ENCODE measurements at regions not wholly inside any gene's neighbourhood (a gene's known extent, or its start where the extent isn't known, plus 50 kb on each side); places are given as distances from the start of the nearest gene placed in this dataset.
"Not testable (repeated sequence)": the region's sequence is repeated elsewhere in the genome, so short reads cannot be mapped to it uniquely, and the experiment has no call there.

DNA sequence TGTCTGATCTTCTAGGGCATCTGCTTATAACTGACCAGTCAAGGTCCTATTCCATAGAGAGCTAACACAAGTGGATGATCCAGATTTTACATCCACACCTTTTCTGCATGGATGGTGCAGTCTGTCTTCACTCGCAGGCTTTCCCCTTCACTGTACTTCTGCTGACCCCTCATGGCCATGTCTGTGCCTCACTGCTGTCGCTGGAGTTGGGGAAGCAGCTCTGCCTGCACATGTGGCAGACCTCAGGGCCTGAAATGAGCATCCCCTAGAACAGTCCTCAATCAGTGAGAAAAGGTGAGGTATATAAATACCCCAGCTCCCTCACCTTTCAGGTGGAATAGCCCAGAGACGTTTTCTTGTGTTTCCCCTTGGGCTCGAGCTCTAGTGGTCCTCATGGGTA lies 233.8 kb downstream of the ANKRD36B start:
- Histone ChIP-seq H3K9ac (no peak overlapping the region), H3K36me3 (no peaks in the 10 kb centered on the region), H3K4me2 (no peak overlapping the region), H3K4me1 (peaks cover 28% of the 10 kb centered on the region), H4K20me1 (no peaks in the 10 kb centered on the region), H3K9me3 (no peaks in the 10 kb centered on the region), H3K27ac (no peak overlapping the region), H3K27me3 (no peaks in the 10 kb centered on the region), H3K4me3 (no peak overlapping the region)
- no peak for TF ChIP-seq Cebpa-rat (IDR thresholded peaks at IDR 0.05)

DNA sequence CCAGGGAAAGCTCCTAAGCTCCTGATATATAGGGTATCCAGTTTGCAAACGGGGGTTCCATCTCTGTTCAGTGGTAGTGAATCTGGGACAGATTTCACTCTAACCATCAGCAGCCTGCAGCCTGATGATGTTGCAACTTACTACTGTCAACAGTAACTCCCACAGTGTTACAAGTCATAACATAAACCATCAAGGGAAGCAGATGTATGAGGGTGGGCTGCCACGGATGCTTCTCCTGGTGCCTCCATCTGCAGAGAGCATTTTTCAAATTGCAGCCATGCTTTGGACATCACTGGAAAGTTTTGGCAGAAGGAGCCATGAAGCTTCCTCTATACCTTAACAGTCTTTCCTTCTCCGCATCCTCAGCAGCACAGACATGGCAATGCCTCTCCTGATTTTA lies 234.5 kb downstream of the ANKRD36B start:
- H3K9ac ChIP-seq, result peak overlapping the region; percentile 27; the same call in 1 of the 2 replicates
- TF ChIP-seq Cebpa-rat (IDR thresholded peaks at IDR 0.05), result peak; percentile 43; the same call in 1 of the 2 replicates
- H3K4me3 ChIP-seq, result no peak overlapping the region
- no peaks in the 10 kb centered on the region for H4K20me1 ChIP-seq
- H3K4me1 ChIP-seq, result peaks cover 28% of the 10 kb centered on the region
- H3K27ac ChIP-seq, result peak overlapping the region; percentile 15; the same call in 1 of the 2 replicates
- no peaks in the 10 kb centered on the region for H3K36me3 ChIP-seq
- no peaks in the 10 kb centered on the region for H3K9me3 ChIP-seq
- H3K27me3 ChIP-seq, result no peaks in the 10 kb centered on the region
- H3K4me2 ChIP-seq, result peak overlapping the region; percentile 79

DNA sequence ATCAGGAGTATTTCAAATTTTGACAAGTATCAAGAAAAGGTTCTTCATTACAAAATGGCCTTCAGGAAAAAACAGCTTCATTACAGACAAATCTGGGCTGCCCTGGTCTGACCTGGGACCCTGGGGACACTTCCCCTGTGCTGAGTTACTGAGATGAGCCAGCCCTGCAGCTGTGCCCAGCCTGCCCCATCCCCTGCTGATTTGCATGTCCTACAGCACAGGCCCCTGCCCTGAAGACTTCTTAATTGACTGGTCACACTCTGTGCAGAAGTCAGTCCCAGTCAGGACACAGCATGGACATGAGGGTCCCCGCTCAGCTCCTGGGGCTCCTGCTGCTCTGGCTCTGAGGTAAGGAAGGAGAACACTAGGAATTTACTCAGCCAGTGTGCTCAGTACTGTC lies 235.1 kb downstream of the ANKRD36B start:
- Histone ChIP-seq H3K27me3 (no peaks in the 10 kb centered on the region), H4K20me1 (no peaks in the 10 kb centered on the region), H3K27ac (peak overlapping the region; percentile 15; the same call in 1 of the 2 replicates), H3K9me3 (no peaks in the 10 kb centered on the region), H3K36me3 (no peaks in the 10 kb centered on the region), H3K9ac (peak overlapping the region; percentile 27; the same call in 1 of the 2 replicates), H3K4me1 (peaks cover 28% of the 10 kb centered on the region), H3K4me3 (no peak overlapping the region), H3K4me2 (peak overlapping the region; percentile 79)
- no peak for TF ChIP-seq Cebpa-rat (IDR thresholded peaks at IDR 0.05)

DNA sequence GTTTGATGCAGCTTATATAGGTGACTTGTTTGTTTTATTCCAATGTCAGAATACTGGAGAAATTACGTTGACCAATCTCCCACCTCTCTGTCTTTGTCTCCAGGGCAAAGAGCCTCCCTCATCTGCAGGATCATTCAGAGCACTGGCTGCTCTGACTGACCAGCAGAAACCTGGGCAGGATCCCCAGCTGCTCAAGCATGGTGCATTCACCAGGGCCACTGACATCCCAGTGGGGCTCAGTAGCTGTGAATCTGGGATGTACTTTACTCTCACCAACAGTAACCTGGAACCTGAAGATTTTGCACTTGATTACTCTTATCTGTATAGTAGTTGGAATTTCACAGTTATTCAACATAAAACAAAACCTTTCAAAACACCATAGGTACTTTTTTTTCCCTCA lies 235.9 kb downstream of the ANKRD36 start:
- Histone ChIP-seq H3K9me3 (no peaks in the 10 kb centered on the region), H3K4me1 (peaks cover 7% of the 10 kb centered on the region), H3K27ac (no peak overlapping the region), H3K36me3 (no peaks in the 10 kb centered on the region), H4K20me1 (no peaks in the 10 kb centered on the region), H3K27me3 (no peaks in the 10 kb centered on the region), H3K4me2 (no peak overlapping the region), H3K4me3 (no peak overlapping the region), H3K9ac (no peak overlapping the region)
- no peak for TF ChIP-seq Cebpa-rat (IDR thresholded peaks at IDR 0.05)

DNA sequence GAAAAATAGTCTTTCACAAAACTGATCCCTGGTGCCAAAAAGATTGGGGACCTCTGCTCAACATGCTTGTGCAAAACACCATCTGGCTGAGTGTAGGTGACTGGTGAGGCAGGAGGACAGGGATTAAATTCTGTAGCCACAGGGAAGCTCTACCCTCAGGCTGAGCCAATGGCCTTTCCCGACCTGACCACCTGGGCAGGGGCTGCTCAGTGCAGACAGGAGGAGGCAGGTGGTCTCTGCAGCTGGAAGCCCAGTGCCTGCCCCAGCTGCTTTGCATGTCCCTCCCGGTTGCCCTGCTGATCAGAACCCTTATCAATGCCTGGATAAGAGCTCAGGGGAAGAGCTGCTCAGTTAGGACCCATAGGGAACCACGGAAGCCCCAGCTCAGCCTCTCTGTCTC lies 235.3 kb downstream of the ANKRD36 start:
- no peak overlapping the region for H3K27ac ChIP-seq
- H3K4me3 ChIP-seq, result no peak overlapping the region
- H3K36me3 ChIP-seq, result no peaks in the 10 kb centered on the region
- H4K20me1 ChIP-seq, result no peaks in the 10 kb centered on the region
- no peaks in the 10 kb centered on the region for H3K9me3 ChIP-seq
- no peak for TF ChIP-seq Cebpa-rat (IDR thresholded peaks at IDR 0.05)
- no peaks in the 10 kb centered on the region for H3K27me3 ChIP-seq
- H3K4me2 ChIP-seq, result no peak overlapping the region
- H3K4me1 ChIP-seq, result peaks cover 2% of the 10 kb centered on the region; the same call in 1 of the 2 replicates
- no peak overlapping the region for H3K9ac ChIP-seq

DNA sequence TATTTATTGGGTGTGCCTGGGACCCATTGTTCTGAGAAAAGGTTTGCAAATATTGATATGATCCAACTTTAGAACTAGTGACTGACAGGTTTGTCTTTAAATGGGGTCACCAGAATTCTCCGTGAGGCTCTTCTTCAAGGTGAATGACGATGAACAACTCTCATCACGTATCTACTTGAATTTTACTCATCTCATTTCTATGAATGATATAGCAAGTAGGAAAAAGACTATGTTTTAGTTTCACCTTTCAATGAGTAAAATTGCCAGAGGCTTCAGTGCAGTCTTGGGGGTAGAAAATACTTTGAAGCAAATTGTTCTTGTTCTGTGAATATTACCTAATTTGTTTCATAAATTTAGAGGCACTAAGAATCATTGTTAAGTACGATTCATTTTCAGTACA lies 232.0 kb downstream of the ANKRD36 start:
- not testable (repeated sequence) for H4K20me1 ChIP-seq, H3K4me1 ChIP-seq, H3K36me3 ChIP-seq, H3K4me2 ChIP-seq, H3K9ac ChIP-seq, H3K4me3 ChIP-seq, H3K27me3 ChIP-seq, H3K9me3 ChIP-seq, H3K27ac ChIP-seq

DNA sequence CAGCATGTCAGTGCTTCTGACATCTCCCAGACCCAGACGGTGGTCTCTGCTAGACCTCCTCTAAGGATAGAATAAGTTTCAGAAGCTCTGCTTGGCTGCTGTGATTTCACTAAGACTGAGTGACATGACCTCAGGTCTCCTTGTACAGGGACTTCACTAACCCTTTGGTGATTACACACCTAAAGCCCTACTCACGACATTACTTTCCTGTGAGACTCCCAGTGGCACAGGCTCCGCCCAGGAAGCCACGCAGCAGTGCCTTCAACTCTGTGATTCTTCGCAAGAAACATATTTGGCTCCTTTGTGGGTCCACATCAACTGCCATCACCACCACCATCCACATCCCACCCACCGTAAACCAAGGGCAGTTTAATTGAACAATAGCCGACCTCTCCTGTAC lies 220.7 kb downstream of the ANKRD36 start:
- not testable (repeated sequence) for H3K27me3 ChIP-seq, H3K4me3 ChIP-seq, H3K27ac ChIP-seq, H3K9me3 ChIP-seq, H3K4me1 ChIP-seq, H4K20me1 ChIP-seq, H3K4me2 ChIP-seq, H3K36me3 ChIP-seq, H3K9ac ChIP-seq

DNA sequence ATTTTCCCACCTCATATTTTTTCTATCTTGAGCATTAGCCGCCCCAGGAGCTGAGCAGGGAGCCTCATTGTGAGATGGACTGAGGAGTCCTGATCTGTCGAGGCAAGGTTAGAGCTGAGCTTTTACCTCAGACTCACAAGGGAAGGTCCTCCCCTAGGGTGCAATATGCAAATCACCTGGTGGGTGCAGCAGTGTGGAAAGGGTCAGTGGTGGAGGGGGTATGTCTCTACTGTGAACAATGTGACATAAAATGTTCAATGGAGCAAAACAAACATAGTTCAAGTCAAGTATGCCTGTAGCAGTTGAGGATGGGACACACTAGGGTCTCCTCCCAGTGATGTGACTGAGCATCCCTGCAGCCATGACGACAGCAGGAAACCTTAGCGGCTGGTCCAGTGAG lies 219.2 kb downstream of the ANKRD36 start:
- H3K4me3 ChIP-seq, H3K9me3 ChIP-seq, H3K27ac ChIP-seq, H3K9ac ChIP-seq, H3K36me3 ChIP-seq, H3K27me3 ChIP-seq, H3K4me2 ChIP-seq, H3K4me1 ChIP-seq, H4K20me1 ChIP-seq: not testable (repeated sequence)

DNA sequence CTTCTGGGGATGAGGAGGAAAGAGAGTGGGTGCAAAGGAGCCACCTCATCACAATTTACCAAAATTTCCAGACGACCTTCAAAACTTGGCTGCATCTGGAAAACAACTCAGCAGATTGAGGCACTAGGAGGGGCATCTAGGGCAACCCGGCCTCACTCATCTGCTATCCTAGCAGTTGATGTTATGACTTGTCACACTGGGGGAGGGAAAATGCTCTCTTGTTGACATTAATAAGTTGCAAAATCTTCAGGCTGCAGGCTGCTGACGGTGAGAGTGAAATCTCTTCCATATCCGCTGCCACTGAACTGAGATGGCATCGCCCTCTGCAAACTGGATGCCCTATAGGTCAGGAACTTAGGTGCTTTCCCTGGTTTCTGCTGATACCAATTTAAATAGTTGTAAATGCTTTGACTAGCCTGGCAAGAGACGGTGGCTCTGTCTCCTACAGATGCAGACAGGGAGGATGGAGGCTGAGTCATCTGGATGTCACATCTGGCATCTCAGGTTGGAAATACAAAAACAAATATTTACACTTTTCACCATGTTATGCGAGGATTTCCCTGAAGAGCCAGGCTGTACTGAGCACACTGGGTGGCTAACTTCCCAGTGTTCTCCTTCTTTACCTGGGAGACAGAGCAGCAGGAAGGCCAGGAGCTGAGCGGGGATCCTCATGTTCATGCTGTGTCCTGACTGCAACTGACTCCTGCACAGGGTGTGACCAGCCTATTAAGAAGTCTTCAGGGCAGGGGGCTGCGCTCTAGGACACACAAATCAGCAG lies 209.2 kb downstream of the ANKRD36 start:
- H3K9me3 ChIP-seq, H3K9ac ChIP-seq, H3K27ac ChIP-seq, H4K20me1 ChIP-seq, H3K36me3 ChIP-seq, H3K4me3 ChIP-seq, H3K4me1 ChIP-seq, H3K27me3 ChIP-seq, H3K4me2 ChIP-seq: not testable (repeated sequence)

DNA sequence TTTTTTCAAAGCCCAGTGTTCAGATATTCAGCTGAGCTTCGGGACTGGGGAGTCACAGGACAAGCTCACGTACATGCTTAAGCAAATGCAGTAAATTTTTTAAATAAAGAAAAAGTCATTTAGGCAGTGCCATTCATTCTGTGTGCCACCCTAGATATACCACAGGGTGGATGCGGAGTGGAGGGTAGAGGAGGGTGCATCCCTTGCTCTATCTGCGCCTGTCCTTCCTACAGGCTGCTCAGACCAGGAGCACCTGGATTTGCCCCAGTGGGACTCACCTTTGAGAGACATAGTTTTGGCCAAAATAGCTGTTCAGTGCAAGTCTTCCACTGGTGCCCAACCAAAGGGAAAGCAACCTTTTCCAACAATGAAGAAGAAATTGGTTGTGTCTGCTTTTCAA lies 202.4 kb downstream of the ANKRD36 start:
- not testable (repeated sequence) for H3K9me3 ChIP-seq, H3K4me1 ChIP-seq, H3K4me2 ChIP-seq, H3K36me3 ChIP-seq, H3K27ac ChIP-seq, H4K20me1 ChIP-seq, H3K4me3 ChIP-seq, H3K9ac ChIP-seq, H3K27me3 ChIP-seq

DNA sequence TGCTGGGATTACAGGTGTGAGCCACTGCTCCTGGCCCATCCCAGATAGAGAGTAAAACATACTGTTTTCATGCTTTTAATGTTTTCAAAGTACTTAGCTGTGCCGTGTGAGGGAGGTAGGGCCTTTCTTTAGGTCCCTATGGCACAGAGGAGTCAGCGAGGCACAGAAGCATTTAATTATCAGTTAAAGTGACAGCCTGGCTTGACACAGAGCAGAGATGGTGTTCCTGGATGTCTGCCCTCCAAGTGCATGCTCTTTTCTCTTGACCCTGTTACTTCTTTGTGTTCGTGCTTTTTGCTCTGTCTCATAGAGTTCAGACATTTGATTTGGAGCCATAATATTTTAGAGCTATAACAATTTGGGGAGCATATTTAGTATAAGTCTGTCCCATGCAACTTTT lies 199.5 kb downstream of the ANKRD36 start:
- H3K4me3 ChIP-seq, result not testable (repeated sequence)

DNA sequence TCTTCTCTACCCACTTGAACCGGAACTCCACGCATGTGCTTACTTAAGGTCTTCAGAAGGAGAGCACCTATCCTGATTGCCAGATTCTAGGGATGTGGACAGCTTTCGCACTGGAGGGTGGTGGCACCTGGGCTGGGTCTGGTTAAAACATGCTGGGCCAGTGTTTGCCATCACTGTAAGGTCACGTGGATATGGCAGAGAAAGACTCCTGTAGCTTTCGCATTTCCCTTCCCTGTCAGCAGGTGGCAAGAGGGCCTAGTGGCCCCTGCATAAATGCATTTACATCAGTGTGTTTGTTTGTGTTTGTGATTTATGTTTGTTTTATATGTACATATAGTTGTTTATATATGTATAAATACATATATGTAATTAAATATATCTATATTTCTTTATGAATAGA lies 192.5 kb downstream of the ANKRD36 start:
- H4K20me1 ChIP-seq, H3K4me3 ChIP-seq, H3K4me1 ChIP-seq, H3K9me3 ChIP-seq, H3K27me3 ChIP-seq, H3K9ac ChIP-seq, H3K36me3 ChIP-seq, H3K27ac ChIP-seq, H3K4me2 ChIP-seq: not testable (repeated sequence)

More for the DNA sequence above, 199.5 kb downstream of the ANKRD36 start:
- not testable (repeated sequence) for H3K9me3 ChIP-seq, H4K20me1 ChIP-seq, H3K27me3 ChIP-seq, H3K9ac ChIP-seq, H3K27ac ChIP-seq, H3K36me3 ChIP-seq, H3K4me2 ChIP-seq, H3K4me1 ChIP-seq

DNA sequence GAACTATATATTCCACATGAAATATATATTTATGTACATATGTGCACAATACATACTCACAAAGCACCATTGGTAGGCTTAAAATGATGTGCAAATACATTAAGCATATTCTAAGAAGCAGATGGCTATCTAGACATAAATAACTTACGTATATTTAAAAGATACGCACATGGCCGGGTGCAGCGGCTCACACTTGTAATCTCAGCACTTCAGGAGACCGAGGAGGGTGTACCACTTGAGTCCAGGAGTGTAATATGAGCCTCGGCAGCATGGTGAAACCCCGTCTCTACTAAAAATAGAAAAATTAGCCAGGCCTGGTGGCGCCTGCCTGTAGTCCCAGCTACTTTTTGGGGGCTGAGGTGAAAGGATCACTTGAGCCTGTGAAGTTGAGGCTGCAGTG lies 189.9 kb downstream of the ANKRD36 start:
- not testable (repeated sequence) for H3K36me3 ChIP-seq, H3K9ac ChIP-seq, H3K27me3 ChIP-seq, H3K4me1 ChIP-seq, H3K4me2 ChIP-seq, H3K27ac ChIP-seq, H3K4me3 ChIP-seq, H4K20me1 ChIP-seq, H3K9me3 ChIP-seq

DNA sequence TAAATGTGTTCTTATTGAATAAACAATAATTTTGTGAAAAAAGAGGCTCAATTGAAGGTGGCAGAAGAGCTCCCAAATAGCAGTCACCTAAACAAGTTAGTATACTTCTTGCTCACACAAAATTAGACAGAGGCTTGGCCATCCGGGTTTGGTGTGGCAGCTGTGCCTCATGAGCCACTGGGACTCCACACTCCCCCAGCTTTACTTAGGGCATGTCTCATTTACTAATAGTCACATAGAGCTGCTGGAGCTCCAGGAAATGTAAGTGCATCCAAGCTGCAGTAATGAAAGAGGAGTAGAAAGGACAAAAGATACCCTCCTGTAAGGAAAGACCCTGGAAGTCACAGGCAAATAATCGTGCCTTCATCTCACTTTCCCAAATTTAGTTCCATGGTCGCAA lies 188.8 kb downstream of the ANKRD36 start:
- not testable (repeated sequence) for H3K4me2 ChIP-seq, H3K27me3 ChIP-seq, H3K9me3 ChIP-seq, H3K4me1 ChIP-seq, H3K27ac ChIP-seq, H3K9ac ChIP-seq, H3K36me3 ChIP-seq, H4K20me1 ChIP-seq, H3K4me3 ChIP-seq
